A673 (cell line): ENCODE measurements at regions not wholly inside any gene's neighbourhood (a gene's known extent, or its start where the extent isn't known, plus 50 kb on each side); places are given as distances from the start of the nearest gene placed in this dataset.

ENCODE experiments used
- EZH2 ChIP-seq: fragments of 200-600 bp; sonication (generic); IDR thresholded peaks from 2 replicates; pipeline ENCODE4 v1.6.1; 2017; ENCODE audit warnings: borderline replicate concordance, low read depth, mild to moderate bottlenecking, mixed read lengths, antibody characterized with exemption, low read length; ENCODE audit not compliant: poor library complexity, severe bottlenecking
- TF ChIP-seq, protein P1 (sequence below): fragments of 300-800, 200-600 bp; sonication (generic); conservative IDR thresholded peaks from 2 replicates; pipeline ENCODE4 v1.5.1; 2017; ENCODE audit warnings: low read depth, mild to moderate bottlenecking, antibody characterized with exemption, low read length, moderate library complexity, mixed read lengths

DNA sequence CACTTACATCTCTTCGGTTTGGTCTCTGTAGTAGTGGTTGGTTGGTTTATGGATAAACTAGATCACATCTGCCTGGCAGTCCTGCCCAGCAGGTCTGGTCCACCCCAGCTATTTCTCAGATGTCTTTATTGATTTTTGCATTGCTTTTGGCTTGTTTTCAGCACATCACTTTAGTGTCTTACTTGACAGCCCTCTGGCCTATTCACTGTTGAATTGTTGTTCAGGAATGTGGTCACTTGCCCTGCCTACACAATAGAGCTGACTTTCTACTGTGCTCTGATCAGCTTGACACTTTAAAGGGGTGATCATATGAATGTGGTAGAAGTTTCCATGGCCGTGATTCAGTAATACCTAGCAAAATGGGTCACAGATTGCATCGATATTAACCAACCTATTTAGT, 719.2 kb upstream of the LRRN3 start:
- TF ChIP-seq, protein P1, sequence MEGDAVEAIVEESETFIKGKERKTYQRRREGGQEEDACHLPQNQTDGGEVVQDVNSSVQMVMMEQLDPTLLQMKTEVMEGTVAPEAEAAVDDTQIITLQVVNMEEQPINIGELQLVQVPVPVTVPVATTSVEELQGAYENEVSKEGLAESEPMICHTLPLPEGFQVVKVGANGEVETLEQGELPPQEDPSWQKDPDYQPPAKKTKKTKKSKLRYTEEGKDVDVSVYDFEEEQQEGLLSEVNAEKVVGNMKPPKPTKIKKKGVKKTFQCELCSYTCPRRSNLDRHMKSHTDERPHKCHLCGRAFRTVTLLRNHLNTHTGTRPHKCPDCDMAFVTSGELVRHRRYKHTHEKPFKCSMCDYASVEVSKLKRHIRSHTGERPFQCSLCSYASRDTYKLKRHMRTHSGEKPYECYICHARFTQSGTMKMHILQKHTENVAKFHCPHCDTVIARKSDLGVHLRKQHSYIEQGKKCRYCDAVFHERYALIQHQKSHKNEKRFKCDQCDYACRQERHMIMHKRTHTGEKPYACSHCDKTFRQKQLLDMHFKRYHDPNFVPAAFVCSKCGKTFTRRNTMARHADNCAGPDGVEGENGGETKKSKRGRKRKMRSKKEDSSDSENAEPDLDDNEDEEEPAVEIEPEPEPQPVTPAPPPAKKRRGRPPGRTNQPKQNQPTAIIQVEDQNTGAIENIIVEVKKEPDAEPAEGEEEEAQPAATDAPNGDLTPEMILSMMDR = no peak
- no peak for TF ChIP-seq EZH2
